ENCODE measurements at regions not wholly inside any gene's neighbourhood (a gene's known extent, or its start where the extent isn't known, plus 50 kb on each side); places are given as distances from the start of the nearest gene placed in this dataset.

DNA sequence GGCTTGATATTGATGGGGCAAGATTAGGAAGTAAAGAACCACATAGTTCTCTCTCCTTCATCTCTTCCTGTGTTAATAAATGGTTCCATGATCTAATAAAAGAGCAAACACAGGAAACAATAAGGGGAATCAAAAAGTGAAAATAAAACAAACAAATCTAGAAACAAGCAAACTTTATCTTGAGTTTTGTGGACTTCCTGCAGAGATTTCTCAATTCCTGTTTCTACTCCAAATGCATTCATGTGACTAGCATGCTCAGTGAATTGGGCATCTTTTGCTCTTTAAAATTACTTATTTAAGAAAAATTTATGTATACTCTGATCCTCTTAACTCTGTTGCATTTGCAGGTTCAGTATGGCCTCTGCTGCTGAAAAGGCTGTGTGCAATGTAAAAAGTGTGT is 682.0 kb downstream of the KCTD8 start:
- no peak for DNase-seq (ENCODE audit: low read depth in 4 of 4, low spot score in 1 of 4)

DNA sequence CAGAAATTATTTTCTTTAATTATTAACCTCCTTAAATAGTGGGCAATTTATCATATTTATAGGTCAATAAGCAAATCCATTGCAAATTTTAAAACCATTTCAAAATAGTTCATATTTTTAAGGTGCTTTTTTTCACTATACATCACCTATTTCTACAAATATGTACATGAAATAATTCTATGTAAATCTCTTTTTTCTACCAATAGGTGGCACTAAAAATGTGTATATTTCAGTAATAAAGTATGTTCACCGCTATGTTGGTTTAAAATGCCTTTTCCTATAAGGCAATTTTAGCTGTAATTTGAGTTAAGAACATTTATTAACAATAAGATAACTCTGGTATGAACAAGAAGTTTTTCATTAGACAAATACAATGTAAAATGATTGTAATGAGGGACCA is 672.2 kb downstream of the KCTD8 start:
- no peak for DNase-seq (ENCODE audit: low read depth in 4 of 4, low spot score in 1 of 4)

DNA sequence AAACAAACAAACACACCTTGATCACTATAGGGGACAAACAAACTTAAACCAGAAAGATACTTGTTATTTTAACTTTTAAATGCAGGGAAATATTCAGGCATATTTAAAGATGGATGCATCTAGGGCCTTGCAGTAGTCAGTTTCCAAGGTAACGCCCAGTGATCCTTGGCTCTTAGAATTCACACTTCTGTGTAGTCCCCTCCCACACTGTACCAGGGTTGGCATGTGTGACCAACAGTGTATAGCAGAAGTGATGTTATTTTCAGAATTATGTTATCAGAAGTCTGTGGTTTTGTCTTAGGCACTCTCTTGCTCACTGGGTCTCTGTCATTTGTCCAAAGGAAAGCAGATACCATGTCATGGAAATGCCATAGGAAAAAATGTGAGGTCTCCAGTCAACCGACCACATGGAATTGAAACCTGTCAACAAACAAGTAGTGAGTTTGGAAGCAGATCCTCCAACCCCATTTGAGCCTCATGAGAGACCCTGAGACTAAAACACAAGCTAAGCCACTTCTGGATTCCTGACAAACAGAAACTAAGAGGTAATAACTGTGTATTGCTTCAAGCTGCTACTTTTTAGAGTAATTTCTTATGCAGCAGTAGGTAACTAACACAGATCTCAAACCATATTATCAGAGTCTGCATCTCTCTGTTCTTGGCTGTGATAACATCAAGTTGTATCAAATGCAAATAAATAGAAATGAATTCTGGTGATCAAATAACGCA is 670.3 kb downstream of the KCTD8 start:
- no peak for DNase-seq (ENCODE audit: low read depth in 4 of 4, low spot score in 1 of 4)

DNA sequence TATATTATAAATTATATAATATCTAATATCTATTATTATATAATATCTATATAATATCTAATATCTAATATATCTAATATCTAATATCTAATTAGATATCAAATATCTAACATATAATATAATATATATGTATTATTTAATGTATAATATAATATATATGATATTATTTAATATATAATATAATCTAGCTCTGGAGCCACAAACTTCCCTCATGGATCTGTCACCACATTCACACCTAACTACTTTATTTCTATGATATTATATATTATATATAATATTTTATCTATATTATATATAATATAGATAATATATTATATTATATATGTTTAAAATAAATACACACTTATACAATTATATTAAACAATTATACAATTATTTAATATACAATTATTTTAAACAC is 667.5 kb downstream of the KCTD8 start:
- DNase-seq (ENCODE audit: low read depth in 4 of 4, low spot score in 1 of 4): no peak

DNA sequence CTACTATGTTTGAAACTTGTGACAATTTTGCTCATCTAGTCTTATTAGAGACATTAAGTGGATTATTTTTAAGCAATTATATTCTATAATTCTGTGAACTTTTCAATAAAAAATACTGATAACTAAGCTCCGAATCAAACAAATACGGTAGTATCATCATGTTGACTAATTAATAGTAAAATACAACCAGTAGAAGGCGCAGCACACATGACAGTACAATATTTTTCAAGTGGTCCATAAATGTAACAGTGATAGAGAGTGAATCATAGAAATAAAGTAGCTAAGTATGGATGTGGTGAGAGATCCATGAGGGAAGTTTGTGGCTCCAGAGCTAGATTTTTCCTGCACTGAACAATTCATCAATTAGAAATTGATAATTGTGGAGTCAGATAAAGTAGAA is 666.2 kb downstream of the KCTD8 start:
- DNase-seq (ENCODE audit: low read depth in 4 of 4, low spot score in 1 of 4): no peak

DNA sequence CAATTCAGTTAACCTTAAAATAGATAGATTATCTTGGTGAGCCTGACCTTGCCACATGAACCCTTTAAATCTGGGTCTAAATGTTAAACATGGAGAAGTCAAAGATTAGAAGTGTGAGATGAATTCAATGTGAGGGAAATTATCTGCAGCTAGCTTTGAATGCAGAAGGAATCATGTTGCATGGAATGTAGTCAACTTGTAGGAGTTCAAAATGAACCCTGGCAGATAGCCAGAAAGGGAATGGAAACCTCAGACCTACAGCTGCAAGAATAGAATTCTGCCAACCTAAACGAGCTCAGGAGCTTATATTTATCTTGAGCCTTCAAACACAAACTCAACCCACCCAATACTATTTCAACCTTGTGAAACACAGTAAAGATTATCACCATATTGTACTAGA is 632.5 kb downstream of the KCTD8 start:
- DNase-seq (ENCODE audit: low read depth in 4 of 4, low spot score in 1 of 4): no peak

DNA sequence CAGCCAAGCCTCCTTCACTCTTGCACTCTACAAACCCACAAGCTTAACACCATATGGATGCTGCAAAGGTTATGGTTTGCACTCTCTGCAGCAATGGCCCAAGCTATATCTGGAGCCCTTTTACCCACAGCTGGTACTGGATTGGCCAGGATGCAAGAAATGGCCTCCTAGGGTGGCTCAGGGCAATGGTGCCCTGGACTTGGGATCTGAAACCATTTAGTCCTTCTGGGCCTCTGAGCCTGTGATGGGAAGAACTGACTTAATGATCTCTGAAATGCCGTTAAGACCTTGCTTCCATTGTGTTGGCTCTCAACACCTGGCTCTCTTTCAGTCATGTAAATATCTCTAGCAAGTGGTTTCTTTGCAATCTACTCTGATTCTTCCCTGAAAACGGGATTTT is 626.0 kb downstream of the KCTD8 start:
- DNase-seq (ENCODE audit: low read depth in 4 of 4, low spot score in 1 of 4): no peak

DNA sequence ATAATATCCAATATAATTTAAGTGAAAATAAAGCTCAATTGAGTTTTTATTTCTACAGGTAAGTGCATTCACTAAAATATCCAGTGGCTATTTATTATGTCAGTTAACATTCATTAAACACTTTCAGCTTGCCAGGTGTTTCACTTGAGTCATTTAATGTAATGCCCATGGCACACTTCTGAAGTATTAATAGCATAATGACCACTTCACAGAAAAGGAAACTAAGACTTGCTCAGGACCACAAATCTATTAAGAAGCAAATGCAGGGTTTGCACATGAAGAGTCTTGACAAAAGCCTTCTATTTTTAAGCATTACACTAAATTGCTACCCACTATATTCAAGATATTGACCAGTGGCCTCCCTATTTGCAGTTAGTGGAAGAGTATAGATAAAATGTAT is 612.7 kb downstream of the KCTD8 start:
- no peak for DNase-seq (ENCODE audit: low read depth in 4 of 4, low spot score in 1 of 4)

DNA sequence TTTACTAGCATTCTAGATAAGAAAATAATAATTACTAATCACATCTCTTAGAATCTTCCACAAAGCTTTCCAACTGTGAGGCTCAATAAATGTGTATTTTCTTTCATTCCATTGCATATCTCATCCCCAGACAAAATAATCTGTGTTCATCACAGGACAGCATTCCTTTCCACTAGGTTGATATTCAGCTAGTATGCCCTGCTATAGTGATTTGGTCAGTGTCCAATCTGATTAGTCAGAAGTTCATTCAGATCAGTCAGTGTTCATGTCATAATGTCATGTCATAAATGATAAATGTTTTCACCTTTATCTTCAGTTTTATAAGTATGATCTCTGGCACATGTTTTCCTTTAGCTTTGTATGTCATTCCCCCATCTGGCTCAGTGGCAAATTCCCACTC is 611.4 kb downstream of the KCTD8 start:
- DNase-seq (ENCODE audit: low read depth in 4 of 4, low spot score in 1 of 4): no peak

DNA sequence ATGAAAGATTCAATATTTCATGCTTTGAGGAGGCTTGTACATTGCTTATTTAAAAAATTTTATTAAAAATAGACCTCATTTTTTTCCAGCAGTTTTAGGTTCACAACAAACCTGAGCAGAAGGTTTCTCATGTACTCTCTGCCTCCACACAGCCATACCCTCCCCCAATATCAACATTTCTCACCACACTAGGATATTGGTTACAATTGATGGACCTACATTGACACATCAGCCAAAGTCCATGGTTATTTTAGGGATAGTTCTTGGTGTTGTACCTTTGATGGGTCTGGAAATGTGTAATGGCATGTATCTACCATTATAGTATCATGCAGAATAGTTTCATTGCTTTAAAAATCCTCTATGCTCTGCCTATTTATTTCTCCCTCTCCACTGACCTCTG is 611.0 kb downstream of the KCTD8 start:
- DNase-seq (ENCODE audit: low read depth in 4 of 4, low spot score in 1 of 4): no peak

DNA sequence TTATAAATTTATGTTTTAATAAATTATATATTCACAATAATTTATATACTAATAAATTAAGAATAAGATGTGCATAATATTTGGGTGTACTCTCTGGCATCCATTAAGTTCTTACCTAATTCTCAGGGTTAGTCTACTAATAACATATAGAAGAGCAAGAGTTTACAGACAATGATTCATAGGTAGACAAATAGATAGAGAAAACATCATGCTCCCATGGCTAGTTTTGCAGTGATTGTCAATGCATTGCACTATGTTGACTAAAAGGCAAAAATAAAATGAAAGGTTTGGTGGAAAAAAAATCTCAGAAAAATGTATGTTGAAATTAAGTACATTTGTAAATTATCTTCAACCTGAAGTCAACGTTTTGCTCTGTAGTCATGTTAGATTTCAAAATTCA is 606.0 kb downstream of the KCTD8 start:
- DNase-seq (ENCODE audit: low read depth in 4 of 4, low spot score in 1 of 4): no peak

DNA sequence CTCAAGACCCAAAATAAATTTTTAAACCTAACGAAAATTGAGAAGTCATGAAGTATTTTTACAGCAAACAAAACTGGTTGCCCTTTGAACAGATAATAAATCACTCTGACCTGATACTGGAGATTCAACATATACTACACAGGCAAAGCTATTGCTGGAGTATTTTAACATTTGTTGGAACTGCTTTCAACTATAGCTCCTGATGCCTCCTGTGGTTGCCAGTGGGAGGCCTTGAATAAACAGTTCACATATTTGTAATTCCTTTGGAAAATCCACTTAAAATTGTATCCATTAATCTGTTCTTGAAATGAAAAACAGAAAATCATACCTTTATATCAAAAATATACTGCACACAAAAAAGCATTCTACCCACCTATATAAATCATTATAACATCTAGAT is 605.1 kb downstream of the KCTD8 start:
- DNase-seq (ENCODE audit: low read depth in 4 of 4, low spot score in 1 of 4): no peak

DNA sequence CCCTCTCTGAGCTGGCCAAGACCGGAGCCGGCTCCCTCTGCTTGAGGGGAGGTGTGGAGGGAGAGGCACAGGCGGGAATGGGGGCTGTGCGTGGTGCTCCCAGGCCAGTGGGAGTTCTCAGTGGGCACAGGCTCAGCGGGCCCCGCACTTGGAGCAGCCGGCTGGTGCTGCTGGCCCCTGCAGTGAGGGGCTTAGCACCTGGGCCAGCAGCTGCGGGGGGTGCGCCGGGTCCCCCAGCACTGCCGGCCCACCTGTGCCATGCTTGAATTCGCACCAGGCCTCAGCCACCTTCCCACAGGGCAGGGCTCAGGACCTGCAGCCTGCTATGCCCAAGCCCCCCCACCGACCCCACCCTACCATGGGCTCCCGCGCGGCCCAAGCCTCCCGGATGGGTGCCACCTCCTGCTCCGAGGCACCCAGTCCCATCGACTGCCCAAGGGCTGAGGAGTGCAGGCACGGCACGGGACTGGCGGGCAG is 602.5 kb downstream of the KCTD8 start:
- DNase-seq (ENCODE audit: low read depth in 4 of 4, low spot score in 1 of 4): no peak

DNA sequence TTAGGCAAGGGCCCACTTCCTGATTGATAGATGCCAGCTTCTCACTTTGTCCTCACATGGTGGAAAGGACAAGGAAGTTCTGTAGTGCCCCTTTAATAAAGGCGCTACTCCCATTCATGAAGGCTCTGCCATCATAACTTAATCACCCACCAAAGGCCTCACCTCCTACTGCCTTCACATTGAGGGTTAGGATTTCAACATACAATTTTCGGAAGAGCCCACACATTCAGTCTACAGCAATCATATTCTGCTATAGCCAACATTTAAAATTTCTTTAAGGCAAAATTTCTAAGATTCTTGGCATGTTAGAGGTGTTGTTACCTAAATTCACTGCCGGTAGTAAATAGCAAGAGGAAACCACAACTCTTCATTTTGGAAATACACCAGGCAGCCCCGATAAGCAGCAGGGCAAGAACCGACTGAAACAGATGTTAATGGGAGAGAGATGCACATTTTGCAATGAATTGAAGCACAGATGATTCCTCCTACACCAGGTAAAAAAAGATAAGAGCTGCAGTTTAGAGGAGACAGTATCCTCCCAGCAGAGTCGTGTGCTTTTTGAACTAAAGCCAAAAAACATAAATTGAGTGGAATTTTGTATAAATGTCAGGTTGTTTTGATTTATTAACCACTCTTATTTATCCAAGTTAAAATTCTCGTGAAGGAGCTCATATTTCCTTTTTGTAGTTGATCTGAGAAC is 594.9 kb downstream of the KCTD8 start:
- no peak for DNase-seq (ENCODE audit: low read depth in 4 of 4, low spot score in 1 of 4)

DNA sequence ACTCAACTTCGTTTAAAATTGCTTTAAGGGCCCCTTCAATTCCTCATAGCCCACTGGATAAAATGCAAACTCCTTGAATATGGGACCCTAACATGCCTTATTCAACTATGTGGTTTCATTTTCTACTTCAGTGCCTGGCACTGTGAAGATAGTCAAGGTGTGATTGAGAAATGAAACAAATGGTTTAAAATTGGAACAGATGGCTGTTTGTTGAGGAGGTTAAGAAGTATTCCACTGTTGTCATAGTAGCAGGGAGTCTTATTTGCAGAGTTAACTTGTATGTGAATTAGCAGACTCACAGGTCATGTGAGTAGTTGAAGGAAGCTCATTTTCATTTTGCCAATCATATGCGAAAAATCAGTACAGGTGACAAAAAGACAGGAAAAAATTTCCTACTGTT is 593.3 kb downstream of the KCTD8 start:
- no peak for DNase-seq (ENCODE audit: low read depth in 4 of 4, low spot score in 1 of 4)

DNA sequence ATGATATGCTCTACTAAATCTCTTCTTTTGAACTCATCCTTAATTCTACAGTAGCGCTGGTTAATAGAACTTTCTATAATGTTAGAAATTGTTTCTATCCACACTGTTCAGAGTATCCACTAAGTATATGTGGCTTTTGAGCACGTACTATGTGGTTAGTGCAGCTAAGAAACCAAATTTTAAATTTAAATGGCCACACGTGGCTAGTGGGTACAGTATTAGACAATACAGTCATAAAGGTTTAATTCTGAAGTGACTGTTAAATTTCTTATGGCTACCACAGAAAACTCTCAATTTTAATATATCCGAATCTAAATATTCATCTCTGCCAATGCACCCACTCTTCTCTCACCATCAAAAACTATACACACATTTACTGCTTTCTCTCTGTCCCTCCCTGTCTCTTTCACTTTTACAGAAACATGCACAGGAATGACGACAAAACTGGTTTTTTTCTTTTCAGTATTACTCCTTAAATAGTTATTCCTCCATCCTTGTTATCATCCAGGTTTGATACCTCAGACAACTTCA is 583.9 kb downstream of the KCTD8 start:
- no peak for DNase-seq (ENCODE audit: low read depth in 4 of 4, low spot score in 1 of 4)

DNA sequence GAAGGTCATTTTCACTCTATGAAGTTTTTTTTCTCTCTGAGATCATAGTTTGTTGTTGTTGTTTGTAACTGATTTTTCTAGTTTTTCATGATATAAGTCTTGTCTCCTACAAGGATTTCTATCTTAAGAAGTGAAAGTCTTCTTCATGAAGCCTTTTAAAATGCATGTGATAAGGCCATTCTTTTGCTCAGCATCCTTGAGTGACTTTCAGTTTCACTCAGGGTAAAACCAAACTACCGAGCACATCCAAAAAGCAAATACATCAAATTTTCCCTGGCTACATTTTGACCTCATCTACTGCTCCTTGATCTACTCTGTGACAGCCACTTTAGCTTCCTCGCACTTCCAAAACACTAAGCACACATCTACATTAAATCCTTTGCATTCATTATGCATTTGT is 580.7 kb downstream of the KCTD8 start:
- no peak for DNase-seq (ENCODE audit: low read depth in 4 of 4, low spot score in 1 of 4)

DNA sequence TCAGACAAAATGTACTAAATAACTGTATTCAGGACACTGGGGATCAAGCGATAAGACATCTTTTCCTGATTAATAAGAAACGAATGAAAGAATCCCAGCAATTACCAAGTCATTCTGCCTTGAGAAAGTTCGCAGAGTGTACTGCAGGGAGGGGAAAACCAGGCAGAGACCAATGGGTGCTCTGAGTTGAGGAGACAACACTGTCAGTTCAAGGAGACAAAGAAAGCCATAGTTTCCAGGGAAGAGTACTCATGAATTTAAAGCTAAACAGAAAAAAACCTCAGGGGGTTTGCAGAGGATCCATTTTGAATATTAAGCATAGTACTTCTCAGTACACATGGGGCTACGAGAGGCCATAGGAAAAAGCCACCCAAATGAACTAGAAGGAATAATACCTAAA is 573.0 kb downstream of the KCTD8 start:
- no peak for DNase-seq (ENCODE audit: low read depth in 4 of 4, low spot score in 1 of 4)

DNA sequence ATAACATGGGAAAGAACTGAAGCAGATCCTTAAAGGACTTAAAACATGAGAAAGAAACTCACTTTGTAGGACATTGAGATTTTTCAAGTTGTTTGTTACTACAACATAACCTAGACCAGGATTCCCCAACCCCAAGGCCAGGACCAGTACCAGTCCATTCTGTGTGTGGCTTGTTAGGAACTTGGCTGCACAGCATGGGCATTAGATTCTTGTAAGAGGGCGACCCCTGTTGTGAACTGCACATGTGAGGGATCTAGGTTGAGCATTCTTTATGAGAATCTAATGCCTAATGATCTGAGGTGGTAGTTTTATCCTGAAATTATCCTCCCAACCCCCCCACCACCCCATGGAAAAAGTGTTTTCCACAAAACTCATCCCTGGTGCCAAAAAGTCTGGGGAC is 566.1 kb downstream of the KCTD8 start:
- no peak for DNase-seq (ENCODE audit: low read depth in 4 of 4, low spot score in 1 of 4)

DNA sequence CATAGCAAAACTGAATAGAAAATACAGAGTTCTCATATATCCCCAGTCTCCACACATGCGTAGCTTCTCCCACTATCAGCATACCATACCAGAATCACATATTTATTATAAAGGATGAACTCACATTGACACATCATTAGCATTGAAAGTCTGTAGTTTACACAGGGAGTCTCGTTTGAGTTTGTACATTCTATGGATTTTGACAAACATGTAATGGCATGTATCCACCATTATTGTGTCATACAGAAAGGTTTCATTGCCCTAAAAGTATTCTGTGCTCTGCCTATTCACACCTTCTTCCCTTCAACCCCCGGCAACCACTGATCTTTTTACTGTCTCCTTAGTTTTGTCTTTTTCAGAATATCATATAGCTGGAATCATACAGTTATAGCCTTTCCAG is 562.4 kb downstream of the KCTD8 start:
- no peak for DNase-seq (ENCODE audit: low read depth in 4 of 4, low spot score in 1 of 4)

DNA sequence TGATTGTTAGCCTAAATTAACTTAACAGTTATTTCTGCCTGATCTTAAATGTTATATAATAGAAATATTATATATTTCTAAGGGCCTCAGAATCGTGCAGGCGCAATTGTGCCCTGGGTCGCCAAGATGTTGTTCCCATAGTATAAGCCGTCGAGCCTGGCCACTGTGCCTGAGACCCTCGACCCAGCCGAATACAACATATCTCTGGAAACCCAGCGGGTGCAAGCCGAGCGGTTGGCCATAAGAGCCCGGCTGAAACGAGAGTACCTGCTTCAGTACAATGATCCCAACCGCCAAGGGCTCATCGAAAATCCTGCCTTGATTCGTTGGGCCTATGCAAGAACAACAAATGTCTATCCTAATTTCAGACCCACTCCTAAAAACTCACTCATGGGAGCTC is 549.8 kb downstream of the KCTD8 start:
- DNase-seq (ENCODE audit: low read depth in 4 of 4, low spot score in 1 of 4): no peak

DNA sequence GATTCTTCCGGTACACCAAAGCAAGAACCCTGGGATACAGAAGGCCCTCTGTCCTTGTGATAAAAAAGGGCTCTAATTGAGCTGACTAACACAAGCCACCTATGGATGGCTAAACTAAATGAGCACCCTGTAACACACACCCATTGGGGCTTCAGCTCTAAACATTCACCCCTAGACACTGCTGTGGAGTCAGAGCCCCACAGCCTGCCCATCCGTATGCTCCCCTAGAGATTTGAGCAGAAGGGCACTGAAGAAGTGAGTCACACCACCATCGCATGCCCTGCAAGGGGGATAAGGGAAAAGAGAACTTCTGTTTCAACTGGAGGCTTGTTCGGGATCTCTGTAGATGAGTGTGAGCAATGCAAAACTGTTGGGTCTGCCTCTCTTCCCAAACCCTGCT is 545.2 kb downstream of the KCTD8 start:
- DNase-seq (ENCODE audit: low read depth in 4 of 4, low spot score in 1 of 4): no peak

DNA sequence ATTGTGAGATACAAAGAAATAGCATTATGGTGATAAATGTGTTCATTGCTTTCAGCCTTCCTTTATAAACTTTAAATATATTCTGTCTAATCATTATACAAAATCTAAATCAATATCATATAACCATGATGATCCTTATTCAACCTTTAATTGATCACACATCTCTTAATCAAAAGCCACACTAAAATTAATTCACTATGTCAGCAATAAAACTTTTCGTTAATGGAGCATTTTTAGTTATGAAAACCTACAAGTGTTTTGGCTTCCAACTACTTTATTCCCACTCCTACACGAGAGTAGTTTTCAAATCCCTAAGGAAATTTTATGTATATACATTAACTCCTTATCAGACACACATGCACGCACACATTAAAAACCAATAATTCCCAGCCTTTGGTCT is 530.2 kb downstream of the KCTD8 start:
- no peak for DNase-seq (ENCODE audit: low read depth in 4 of 4, low spot score in 1 of 4)
